ENCODE measurements at regions not wholly inside any gene's neighbourhood (a gene's known extent, or its start where the extent isn't known, plus 50 kb on each side); places are given as distances from the start of the nearest gene placed in this dataset.
"Not testable (repeated sequence)": the region's sequence is repeated elsewhere in the genome, so short reads cannot be mapped to it uniquely, and the experiment has no call there.

DNA sequence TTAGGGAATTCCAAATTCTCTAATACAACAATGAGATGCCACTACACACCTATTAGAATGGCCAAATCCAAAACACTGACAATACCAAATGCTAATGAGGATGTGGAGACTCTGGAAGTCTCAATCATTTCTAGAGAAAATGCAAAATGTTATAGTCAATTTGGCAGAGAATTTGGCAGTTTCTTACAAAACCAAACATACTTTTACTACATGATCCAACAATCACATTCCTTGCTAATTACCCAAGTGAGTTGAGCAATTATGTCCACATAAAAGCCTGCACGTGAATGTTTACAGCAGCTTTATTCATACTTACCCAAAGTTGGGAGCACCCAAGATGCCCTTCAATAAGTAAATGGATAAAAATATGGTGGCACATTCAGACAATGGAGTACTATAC is 278.4 kb upstream of the TGFBR2 start:
- not testable (repeated sequence) for H3K36me3 ChIP-seq (ENCODE audit: control insufficient read depth, insufficient read depth, low read length); H3K9me3 ChIP-seq (ENCODE audit: control insufficient read depth, insufficient read depth, low read length); H3K4me3 ChIP-seq (ENCODE audit: low read depth, low read length); H3K27ac ChIP-seq (ENCODE audit: low read depth, low read length); H3K4me1 ChIP-seq (ENCODE audit: control insufficient read depth, insufficient read depth, low read length); H3K27me3 ChIP-seq (ENCODE audit: control insufficient read depth, insufficient read depth, low read length); H3K9ac ChIP-seq (ENCODE audit: low read depth, low read length)

DNA sequence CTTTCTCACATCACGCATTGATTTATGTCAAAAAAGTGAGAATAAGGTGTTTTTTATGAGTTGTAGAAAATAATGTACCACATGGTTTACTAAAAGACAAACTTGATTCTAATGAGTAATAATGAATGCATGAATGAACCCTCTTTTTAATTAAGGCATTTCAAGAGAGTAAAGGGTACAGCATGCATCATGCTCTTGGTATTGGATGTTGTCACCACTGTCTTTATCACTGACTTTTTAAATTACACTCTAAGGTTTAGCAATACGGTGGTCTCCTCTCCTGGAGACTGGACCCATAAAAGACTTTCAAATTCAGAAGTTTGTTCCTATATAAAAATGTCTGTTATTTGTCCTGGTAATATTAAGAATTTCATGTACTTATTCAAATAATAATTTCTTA is 277.5 kb upstream of the TGFBR2 start:
- H3K36me3 ChIP-seq (ENCODE audit: control insufficient read depth, insufficient read depth, low read length); H3K9ac ChIP-seq (ENCODE audit: low read depth, low read length); H3K27ac ChIP-seq (ENCODE audit: low read depth, low read length); H3K27me3 ChIP-seq (ENCODE audit: control insufficient read depth, insufficient read depth, low read length); H3K4me1 ChIP-seq (ENCODE audit: control insufficient read depth, insufficient read depth, low read length); H3K4me3 ChIP-seq (ENCODE audit: low read depth, low read length); H3K9me3 ChIP-seq (ENCODE audit: control insufficient read depth, insufficient read depth, low read length): not testable (repeated sequence)

DNA sequence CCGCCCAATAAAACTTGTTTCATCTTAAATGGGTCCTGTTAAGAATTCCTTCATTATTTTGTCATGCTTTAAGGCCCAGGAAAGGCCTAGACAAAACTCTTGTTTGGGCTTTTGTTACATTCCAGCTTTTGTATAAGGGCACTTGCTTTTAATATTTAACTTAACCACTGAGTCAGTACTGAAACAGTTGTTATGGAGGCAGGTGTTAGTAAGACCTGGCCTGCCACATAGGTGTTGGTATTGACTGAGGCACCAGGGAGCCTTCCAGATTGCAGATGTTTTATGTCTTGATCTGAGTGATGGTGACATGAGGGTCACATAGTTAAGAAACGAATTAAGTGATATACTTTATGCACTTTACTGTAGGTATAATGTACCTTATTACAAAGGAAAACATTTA is 274.9 kb upstream of the TGFBR2 start:
- Histone ChIP-seq H3K9me3 (ENCODE audit: control insufficient read depth, insufficient read depth, low read length) (no peaks in the 10 kb centered on the region), H3K27ac (ENCODE audit: low read depth, low read length) (no peak overlapping the region), H3K9ac (ENCODE audit: low read depth, low read length) (no peak overlapping the region), H3K27me3 (ENCODE audit: control insufficient read depth, insufficient read depth, low read length) (no peaks in the 10 kb centered on the region), H3K36me3 (ENCODE audit: control insufficient read depth, insufficient read depth, low read length) (no peaks in the 10 kb centered on the region), H3K4me1 (ENCODE audit: control insufficient read depth, insufficient read depth, low read length) (no peaks in the 10 kb centered on the region), H3K4me3 (ENCODE audit: low read depth, low read length) (no peak overlapping the region)

DNA sequence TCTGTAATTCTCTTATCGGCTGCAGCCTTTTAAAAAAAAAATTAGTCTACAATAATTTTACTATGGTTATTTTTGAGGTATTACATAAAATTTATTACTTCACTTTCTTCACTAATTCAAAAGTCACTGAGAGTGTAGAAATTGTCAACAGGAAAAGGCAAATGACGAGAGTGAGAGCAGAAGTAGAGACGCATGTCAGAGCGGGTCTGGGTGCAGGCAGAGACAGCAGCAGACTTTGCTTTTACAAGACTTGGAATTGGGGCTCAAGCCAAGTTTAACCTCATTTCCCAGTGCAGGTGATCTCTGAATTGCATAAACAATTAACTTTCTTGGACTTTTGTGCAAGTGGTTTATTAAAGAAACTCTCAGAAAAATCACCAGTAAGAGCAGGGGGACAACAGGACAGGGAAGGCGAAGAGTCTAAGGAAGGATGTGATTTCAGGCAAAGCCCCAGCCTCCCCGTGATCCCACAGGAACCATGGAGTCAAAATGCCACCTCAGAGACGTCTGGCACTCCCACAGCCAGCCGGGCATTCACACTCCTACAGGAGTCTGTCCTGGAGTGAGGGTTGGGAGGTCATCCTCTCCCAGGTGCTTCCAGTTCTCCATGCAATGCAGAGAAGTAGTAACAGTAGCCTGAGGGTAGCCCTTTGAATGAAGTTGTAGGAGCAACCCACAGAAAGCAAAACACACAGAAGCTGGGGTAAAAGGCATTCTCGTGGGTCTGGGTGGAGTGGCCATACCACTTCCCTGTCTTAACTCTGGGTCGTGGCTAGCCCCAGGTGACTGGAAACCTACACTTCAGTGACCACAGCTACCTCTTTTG is 274.0 kb upstream of the TGFBR2 start:
- H3K27me3 ChIP-seq (ENCODE audit: control insufficient read depth, insufficient read depth, low read length) = no peaks in the 10 kb centered on the region
- H3K27ac ChIP-seq (ENCODE audit: low read depth, low read length) = no peak overlapping the region
- no peaks in the 10 kb centered on the region for H3K4me1 ChIP-seq (ENCODE audit: control insufficient read depth, insufficient read depth, low read length)
- H3K9me3 ChIP-seq (ENCODE audit: control insufficient read depth, insufficient read depth, low read length) = no peaks in the 10 kb centered on the region
- no peak overlapping the region for H3K4me3 ChIP-seq (ENCODE audit: low read depth, low read length)
- H3K9ac ChIP-seq (ENCODE audit: low read depth, low read length) = no peak overlapping the region
- no peaks in the 10 kb centered on the region for H3K36me3 ChIP-seq (ENCODE audit: control insufficient read depth, insufficient read depth, low read length)

DNA sequence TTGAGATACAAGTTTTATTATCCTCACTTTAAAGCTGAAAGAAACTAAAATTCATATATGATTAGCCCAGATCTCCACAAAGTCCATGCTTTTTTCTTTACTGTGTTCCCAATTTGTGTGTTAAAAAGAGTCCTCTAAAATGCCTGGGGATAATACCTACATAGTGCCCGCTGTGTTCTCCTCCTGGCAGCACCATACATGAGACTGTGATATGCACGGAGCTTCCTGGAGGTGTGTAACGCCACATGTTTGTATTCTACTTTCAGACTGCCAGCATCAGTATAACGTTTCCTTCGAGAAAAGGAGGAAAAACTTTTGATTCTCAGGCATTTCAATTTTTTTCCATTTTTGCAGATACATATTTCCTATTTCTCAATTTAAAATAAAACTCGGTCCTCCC is 273.3 kb upstream of the TGFBR2 start:
- Histone ChIP-seq H3K9ac (ENCODE audit: low read depth, low read length) (no peak overlapping the region), H3K27ac (ENCODE audit: low read depth, low read length) (no peak overlapping the region), H3K4me1 (ENCODE audit: control insufficient read depth, insufficient read depth, low read length) (no peaks in the 10 kb centered on the region), H3K27me3 (ENCODE audit: control insufficient read depth, insufficient read depth, low read length) (no peaks in the 10 kb centered on the region), H3K36me3 (ENCODE audit: control insufficient read depth, insufficient read depth, low read length) (no peaks in the 10 kb centered on the region), H3K4me3 (ENCODE audit: low read depth, low read length) (no peak overlapping the region), H3K9me3 (ENCODE audit: control insufficient read depth, insufficient read depth, low read length) (no peaks in the 10 kb centered on the region)

DNA sequence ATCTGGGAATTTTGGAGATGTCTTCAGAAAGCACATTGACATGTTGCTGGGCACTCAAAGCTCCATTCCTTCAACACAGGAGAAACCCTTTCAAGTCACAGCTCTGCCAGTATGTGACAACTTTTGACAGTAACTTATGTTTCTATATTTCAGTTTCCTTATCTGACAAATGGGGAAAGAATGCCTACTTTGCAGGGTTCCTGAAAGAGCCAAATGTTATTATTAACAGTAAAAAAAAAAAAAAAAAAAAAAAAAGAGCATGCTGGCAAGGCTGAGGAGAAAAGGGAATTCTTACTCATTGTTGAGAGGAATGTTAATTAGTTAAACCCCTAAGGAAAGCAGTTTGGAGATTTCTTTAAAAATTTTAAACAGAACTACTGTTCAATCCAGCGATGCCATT is 272.5 kb upstream of the TGFBR2 start:
- Histone ChIP-seq H3K9ac (ENCODE audit: low read depth, low read length) (no peak overlapping the region), H3K27ac (ENCODE audit: low read depth, low read length) (no peak overlapping the region), H3K36me3 (ENCODE audit: control insufficient read depth, insufficient read depth, low read length) (no peaks in the 10 kb centered on the region), H3K27me3 (ENCODE audit: control insufficient read depth, insufficient read depth, low read length) (no peaks in the 10 kb centered on the region), H3K4me3 (ENCODE audit: low read depth, low read length) (no peak overlapping the region), H3K4me1 (ENCODE audit: control insufficient read depth, insufficient read depth, low read length) (no peaks in the 10 kb centered on the region), H3K9me3 (ENCODE audit: control insufficient read depth, insufficient read depth, low read length) (no peaks in the 10 kb centered on the region)

DNA sequence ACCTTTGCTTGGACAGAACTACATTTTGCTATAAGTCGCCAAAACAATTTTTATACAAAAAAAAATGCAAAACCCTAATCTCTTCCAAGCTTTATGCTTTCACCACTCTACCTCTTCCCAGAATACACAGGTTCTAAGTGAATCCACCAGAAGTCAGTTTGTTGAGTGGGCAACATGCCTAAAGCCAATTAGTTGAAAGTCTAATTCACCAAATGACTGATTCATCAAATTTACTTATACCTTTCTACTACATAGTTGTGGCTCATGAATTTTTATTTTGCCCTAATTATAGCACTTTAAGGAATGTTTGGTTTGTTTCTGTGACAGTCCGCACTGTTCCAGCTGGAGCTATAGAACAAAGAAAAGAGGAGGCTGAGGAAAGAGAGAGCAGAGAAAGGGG is 265.9 kb upstream of the TGFBR2 start:
- no peak overlapping the region for H3K27ac ChIP-seq (ENCODE audit: low read depth, low read length)
- H3K9ac ChIP-seq (ENCODE audit: low read depth, low read length) = no peak overlapping the region
- peaks cover 4% of the 10 kb centered on the region; the same call in 1 of the 2 replicates for H3K4me1 ChIP-seq (ENCODE audit: control insufficient read depth, insufficient read depth, low read length)
- H3K4me3 ChIP-seq (ENCODE audit: low read depth, low read length) = no peak overlapping the region
- H3K9me3 ChIP-seq (ENCODE audit: control insufficient read depth, insufficient read depth, low read length) = no peaks in the 10 kb centered on the region
- H3K27me3 ChIP-seq (ENCODE audit: control insufficient read depth, insufficient read depth, low read length) = no peaks in the 10 kb centered on the region
- no peaks in the 10 kb centered on the region for H3K36me3 ChIP-seq (ENCODE audit: control insufficient read depth, insufficient read depth, low read length)

DNA sequence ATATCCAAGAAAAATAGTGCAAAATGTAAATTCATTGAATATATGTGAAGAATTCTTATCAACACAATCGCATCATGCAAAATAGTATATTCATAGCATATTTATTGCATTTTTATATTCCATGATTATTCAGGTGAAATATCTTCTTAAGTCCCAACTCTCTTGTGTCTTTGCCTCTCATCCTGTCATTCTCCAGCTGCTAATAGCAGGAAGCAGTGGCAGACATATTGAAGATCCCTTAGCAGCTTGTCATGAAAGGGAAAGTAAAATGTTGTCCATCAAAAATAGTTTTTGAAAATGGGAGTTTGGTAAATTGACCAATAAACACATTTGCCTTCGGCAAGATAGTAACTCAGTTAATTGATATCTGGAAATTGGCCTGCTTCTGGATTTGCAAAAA is 265.3 kb upstream of the TGFBR2 start:
- no peak overlapping the region for H3K4me3 ChIP-seq (ENCODE audit: low read depth, low read length)
- no peaks in the 10 kb centered on the region for H3K9me3 ChIP-seq (ENCODE audit: control insufficient read depth, insufficient read depth, low read length)
- H3K4me1 ChIP-seq (ENCODE audit: control insufficient read depth, insufficient read depth, low read length) = peaks cover 4% of the 10 kb centered on the region; the same call in 1 of the 2 replicates
- H3K9ac ChIP-seq (ENCODE audit: low read depth, low read length) = no peak overlapping the region
- H3K36me3 ChIP-seq (ENCODE audit: control insufficient read depth, insufficient read depth, low read length) = no peaks in the 10 kb centered on the region
- no peak overlapping the region for H3K27ac ChIP-seq (ENCODE audit: low read depth, low read length)
- no peaks in the 10 kb centered on the region for H3K27me3 ChIP-seq (ENCODE audit: control insufficient read depth, insufficient read depth, low read length)

DNA sequence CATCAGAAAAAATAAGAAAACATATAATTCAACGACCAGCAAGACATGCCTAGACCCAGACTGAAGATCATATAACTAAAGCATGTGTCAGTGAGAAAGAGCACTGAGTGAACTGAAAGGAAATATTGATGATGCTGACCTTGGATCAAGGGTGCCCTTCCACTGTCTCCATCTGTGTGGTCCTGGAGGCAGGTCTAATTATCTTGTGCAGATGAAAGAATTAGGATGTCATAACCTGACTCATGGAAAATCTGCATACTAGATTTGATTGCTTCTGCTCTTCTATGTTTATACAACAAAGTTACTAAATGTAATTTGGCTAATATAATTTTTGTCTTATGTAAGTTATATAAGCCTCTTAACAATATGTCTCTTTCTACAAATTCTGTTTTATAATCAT is 264.6 kb upstream of the TGFBR2 start:
- H3K4me3 ChIP-seq (ENCODE audit: low read depth, low read length) = no peak overlapping the region
- H3K4me1 ChIP-seq (ENCODE audit: control insufficient read depth, insufficient read depth, low read length) = peaks cover 9% of the 10 kb centered on the region; the same call in 1 of the 2 replicates
- no peaks in the 10 kb centered on the region for H3K9me3 ChIP-seq (ENCODE audit: control insufficient read depth, insufficient read depth, low read length)
- no peak overlapping the region for H3K9ac ChIP-seq (ENCODE audit: low read depth, low read length)
- H3K36me3 ChIP-seq (ENCODE audit: control insufficient read depth, insufficient read depth, low read length) = no peaks in the 10 kb centered on the region
- no peak overlapping the region for H3K27ac ChIP-seq (ENCODE audit: low read depth, low read length)
- H3K27me3 ChIP-seq (ENCODE audit: control insufficient read depth, insufficient read depth, low read length) = no peaks in the 10 kb centered on the region

DNA sequence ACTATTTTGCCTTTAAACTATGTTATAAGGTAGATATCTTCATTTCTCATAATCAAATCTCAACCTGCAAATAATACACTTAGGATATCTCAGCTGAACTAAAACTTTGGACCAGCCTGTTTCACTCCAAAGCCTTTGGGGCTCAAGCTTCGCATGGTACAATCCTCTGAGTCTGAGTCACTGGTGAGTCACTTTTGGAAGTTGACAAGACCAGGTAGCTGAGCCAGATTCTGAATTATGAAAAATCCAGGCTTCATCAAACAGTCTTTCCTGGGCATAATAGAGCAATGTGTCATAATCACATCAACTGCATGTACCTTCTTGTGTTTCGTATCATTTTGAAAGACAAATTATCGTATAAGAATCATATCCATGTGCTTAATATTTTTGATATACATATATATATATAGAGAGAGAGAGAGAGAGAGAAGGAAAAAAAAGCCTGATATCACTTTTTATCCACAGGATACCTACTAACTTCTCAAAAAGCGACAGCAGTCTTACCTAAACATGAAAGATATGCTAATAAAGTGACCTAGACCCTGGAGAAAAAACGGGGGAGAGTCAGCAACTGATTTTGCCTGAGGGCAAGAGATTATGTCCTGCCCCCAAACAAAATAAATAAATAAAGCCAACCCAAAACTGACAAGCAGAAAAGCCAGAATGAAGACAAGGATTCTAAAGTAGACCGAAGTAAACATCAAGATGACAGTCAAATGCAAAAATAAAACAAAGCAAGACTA is 263.9 kb upstream of the TGFBR2 start:
- no peak overlapping the region for H3K4me3 ChIP-seq (ENCODE audit: low read depth, low read length)

DNA sequence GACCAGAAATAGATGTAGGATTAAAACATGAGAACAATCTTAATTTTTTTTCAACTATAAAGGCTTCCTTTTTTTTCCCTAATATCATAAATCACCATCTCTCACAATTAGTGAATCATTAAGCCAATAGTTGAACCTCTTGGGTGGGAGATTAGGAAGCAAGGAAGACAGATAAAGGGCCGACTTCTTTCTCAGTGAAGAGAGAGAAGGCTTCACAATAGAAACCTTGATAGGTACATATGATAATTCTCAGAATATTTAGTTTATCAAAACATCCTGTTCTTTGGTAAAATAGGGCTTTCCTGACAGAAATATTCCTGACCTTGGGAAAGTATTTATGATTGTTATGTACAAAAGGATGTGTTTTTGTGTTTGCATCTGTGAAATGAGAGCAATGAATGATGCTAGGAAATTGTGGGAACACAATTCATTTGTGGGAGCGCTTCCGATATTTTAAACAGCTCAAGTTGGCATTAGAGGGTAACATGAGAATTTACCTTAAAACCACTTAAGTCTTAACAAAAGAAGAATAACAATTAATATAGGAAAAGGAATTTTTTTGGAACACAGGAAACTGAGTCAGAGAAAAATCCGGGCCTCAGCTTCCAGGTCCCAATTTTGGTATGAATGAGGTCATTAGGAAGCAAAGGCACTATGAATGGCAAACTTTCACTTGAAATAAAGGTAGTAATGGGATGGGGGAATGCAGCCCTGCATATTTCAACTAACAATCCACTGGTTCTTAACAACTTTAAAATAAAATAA is 263.2 kb upstream of the TGFBR2 start:
- no peaks in the 10 kb centered on the region for H3K36me3 ChIP-seq (ENCODE audit: control insufficient read depth, insufficient read depth, low read length)
- H3K27ac ChIP-seq (ENCODE audit: low read depth, low read length) = no peak overlapping the region
- no peak overlapping the region for H3K9ac ChIP-seq (ENCODE audit: low read depth, low read length)
- H3K4me3 ChIP-seq (ENCODE audit: low read depth, low read length) = no peak overlapping the region
- no peaks in the 10 kb centered on the region for H3K9me3 ChIP-seq (ENCODE audit: control insufficient read depth, insufficient read depth, low read length)
- H3K4me1 ChIP-seq (ENCODE audit: control insufficient read depth, insufficient read depth, low read length) = peaks cover 9% of the 10 kb centered on the region; the same call in 1 of the 2 replicates
- no peaks in the 10 kb centered on the region for H3K27me3 ChIP-seq (ENCODE audit: control insufficient read depth, insufficient read depth, low read length)

More for the DNA sequence above, 263.9 kb upstream of the TGFBR2 start:
- Histone ChIP-seq H3K36me3 (ENCODE audit: control insufficient read depth, insufficient read depth, low read length) (no peaks in the 10 kb centered on the region), H3K4me1 (ENCODE audit: control insufficient read depth, insufficient read depth, low read length) (peaks cover 9% of the 10 kb centered on the region; the same call in 1 of the 2 replicates), H3K9me3 (ENCODE audit: control insufficient read depth, insufficient read depth, low read length) (no peaks in the 10 kb centered on the region), H3K27ac (ENCODE audit: low read depth, low read length) (no peak overlapping the region), H3K27me3 (ENCODE audit: control insufficient read depth, insufficient read depth, low read length) (no peaks in the 10 kb centered on the region), H3K9ac (ENCODE audit: low read depth, low read length) (no peak overlapping the region)
